ENCODE measurements at regions not wholly inside any gene's neighbourhood (a gene's known extent, or its start where the extent isn't known, plus 50 kb on each side); places are given as distances from the start of the nearest gene placed in this dataset.

- TF ChIP-seq CTCF (conservative IDR thresholded peaks at IDR 0.05; ENCODE audit: low read depth in 2 of 2): no peak
- no peak for TF ChIP-seq CREB1 (CRISPR knock-in tag; IDR thresholded peaks at IDR 0.05; ENCODE audit: low read depth)
- no peak for TF ChIP-seq EZH2 (IDR thresholded peaks at IDR 0.05; ENCODE audit: low read depth, unreplicated experiment)
- TF ChIP-seq POLR2AphosphoS5 (IDR thresholded peaks at IDR 0.05; ENCODE audit: low read depth): no peak
- no peak for TF ChIP-seq ETS1 (IDR thresholded peaks at IDR 0.05)
- no peak for TF ChIP-seq EZH2phosphoT487 (IDR thresholded peaks at IDR 0.05; ENCODE audit: unreplicated experiment)
- no peak for TF ChIP-seq REST (IDR thresholded peaks at IDR 0.05; ENCODE audit: unreplicated experiment)
- TF ChIP-seq STAT1 (IDR thresholded peaks at IDR 0.05; ENCODE audit: unreplicated experiment): no peak
- TF ChIP-seq JUNB (IDR thresholded peaks at IDR 0.05; ENCODE audit: unreplicated experiment): no peak
- TF ChIP-seq ZNF331 (CRISPR knock-in tag; IDR thresholded peaks at IDR 0.05; ENCODE audit: low read depth): no peak
- no peak for TF ChIP-seq NANOG (IDR thresholded peaks at IDR 0.05; ENCODE audit: borderline replicate concordance)
- TF ChIP-seq ZNF114 (CRISPR knock-in tag; IDR thresholded peaks at IDR 0.05): no peak
- no peak for TF ChIP-seq ZNF462 (CRISPR knock-in tag; IDR thresholded peaks at IDR 0.05)
These were observed 265.0 kb upstream of the GADL1 start for GRCh38 chr3:31159331-31160039.
